22Rv1 (cell line): ENCODE measurements at regions not wholly inside any gene's neighbourhood (a gene's known extent, or its start where the extent isn't known, plus 50 kb on each side); places are given as distances from the start of the nearest gene placed in this dataset.

Source experiments
- H3K27ac ChIP-seq: fragments of 450-650 bp; 2 replicates; pipeline ENCODE4 v1.5.1; 2017
- ZFX ChIP-seq: fragments of 450-650 bp; IDR thresholded peaks from 2 replicates; pipeline ENCODE4 v1.6.1; 2017; ENCODE audit warnings: antibody characterized with exemption, borderline replicate concordance
- TF ChIP-seq, protein P1 (sequence below): fragments of 450-650 bp; IDR thresholded peaks from 2 replicates; pipeline ENCODE4 v1.5.1; 2017; ENCODE audit warnings: mild to moderate bottlenecking

DNA sequence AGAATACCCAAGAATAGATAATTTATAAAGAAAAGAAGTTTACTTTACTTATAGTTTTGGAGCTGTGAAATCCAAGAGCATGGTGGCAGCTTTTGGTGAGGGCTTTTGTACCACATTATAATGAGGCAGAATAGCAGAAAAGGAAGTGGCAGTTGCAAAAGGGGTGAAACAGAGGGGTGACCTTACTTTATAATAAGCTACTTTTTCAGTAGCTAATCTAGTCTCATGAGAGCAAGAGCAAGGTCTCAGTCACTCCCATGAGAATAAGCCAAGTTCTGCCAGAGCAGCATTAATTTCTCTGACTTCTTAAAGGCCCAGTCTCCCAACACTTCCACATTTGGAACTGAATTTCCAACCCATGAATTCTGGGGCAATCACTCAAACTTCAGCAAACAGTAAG is 502.0 kb downstream of the GBA3 start:
- TF ChIP-seq ZFX = no peak
- TF ChIP-seq, protein P1, sequence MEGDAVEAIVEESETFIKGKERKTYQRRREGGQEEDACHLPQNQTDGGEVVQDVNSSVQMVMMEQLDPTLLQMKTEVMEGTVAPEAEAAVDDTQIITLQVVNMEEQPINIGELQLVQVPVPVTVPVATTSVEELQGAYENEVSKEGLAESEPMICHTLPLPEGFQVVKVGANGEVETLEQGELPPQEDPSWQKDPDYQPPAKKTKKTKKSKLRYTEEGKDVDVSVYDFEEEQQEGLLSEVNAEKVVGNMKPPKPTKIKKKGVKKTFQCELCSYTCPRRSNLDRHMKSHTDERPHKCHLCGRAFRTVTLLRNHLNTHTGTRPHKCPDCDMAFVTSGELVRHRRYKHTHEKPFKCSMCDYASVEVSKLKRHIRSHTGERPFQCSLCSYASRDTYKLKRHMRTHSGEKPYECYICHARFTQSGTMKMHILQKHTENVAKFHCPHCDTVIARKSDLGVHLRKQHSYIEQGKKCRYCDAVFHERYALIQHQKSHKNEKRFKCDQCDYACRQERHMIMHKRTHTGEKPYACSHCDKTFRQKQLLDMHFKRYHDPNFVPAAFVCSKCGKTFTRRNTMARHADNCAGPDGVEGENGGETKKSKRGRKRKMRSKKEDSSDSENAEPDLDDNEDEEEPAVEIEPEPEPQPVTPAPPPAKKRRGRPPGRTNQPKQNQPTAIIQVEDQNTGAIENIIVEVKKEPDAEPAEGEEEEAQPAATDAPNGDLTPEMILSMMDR = no peak
- H3K27ac ChIP-seq = no peak overlapping the region

DNA sequence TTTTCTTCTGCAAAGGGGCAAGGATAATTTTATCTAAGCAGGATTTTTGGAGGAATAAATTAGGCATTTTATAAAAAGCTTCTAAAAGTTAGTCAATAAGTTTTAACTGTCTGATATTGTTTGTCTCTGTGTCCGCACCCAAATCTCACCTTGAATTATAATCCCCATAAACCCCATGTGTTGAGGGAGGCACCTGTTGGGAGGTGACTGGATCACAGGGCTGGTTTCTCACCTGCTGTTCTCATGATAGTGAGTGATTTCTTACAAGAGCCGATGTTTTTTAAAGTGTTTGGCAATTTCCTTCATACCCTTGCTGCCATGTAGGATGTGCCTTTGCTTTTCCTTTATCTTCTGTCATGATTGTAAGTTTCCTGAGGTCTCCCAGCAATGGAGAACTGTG is 481.4 kb downstream of the GBA3 start:
- TF ChIP-seq, protein P1 = no peak
- no peak for TF ChIP-seq ZFX
- no peak overlapping the region for H3K27ac ChIP-seq

DNA sequence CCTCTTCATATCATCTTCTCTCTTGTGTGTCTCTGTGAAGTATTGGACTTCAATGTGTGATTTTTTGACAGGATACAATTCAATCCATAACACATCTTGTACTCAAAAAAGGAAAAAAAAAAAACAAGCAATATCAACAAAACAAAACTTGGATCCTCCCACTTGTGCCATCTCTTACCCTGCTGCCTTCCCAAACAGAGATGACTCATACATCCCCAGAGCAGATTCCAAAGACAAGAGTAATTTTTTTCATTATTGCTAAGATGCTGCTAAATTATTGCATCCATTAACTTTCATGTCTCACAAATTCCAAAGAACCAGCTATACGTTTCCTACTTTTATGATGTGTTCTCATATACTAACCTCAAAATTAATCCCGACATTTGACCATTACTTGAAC is 479.2 kb downstream of the GBA3 start:
- no peak overlapping the region for H3K27ac ChIP-seq
- TF ChIP-seq, protein P1 = no peak
- no peak for TF ChIP-seq ZFX

DNA sequence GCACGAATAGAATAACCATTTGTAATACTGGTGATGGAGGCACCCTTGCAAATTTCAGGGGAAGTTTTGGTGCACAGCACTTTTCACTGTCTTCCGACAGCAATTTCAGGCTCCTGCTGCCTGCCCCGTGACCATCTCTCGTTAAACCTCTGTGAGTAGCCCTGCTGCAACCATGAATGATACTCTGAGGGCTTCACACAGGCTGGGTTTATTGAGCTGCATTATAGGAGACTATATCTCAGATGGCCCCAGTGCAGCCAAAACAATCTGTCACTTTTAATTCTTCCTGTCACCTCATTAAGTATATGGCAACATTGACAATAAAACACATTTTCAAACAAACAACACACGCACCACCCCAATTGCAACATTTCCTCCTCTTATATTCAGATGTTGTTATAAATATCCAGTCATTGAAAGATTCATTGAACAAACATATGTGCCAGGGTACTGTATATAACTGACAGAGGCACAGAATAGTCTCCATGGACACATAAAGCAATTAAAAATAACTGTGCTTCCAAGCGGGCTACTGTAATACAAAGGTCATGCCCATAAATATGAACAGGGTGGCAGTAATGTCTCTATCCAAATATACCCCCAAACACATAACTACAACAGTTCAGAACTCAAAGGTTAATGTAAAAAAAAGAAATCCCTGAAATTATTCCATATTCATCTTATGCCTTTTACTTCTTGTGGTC is 477.0 kb downstream of the GBA3 start:
- H3K27ac ChIP-seq = no peak overlapping the region
- TF ChIP-seq ZFX = no peak
- TF ChIP-seq, protein P1 = no peak

GRCh38 chr4:23166919-23167318 is 474.2 kb downstream of the GBA3 start:
- no peak overlapping the region for H3K27ac ChIP-seq
- no peak for TF ChIP-seq ZFX
- TF ChIP-seq, protein P1 = no peak

DNA sequence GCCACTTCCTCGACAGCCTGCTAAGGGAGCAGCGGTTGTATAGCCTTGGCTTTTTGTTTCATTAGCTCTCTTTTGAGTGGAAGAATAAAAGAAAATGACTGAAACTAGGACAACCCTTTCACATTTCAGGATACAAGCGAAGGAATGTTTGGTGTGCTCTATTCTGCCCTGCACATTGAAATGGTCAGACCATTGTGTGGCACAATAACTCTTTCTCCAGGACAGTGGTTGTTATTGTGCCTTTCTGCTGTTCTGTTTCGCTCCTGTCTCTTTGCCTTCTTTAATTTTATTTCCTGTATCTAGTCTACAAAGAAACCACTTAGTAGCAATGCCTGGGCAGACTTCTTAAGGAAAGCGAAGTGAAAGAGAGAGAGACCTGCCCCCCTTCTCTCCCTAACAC is 473.7 kb downstream of the GBA3 start:
- TF ChIP-seq, protein P1 = no peak
- TF ChIP-seq ZFX = no peak
- H3K27ac ChIP-seq = no peak overlapping the region

- H3K27ac ChIP-seq = no peak overlapping the region
- no peak for TF ChIP-seq ZFX
- TF ChIP-seq, protein P1 = no peak
Measured at GRCh38 chr4:23165669-23166068, 472.9 kb downstream of the GBA3 start.
